Thyroid gland (tissue), 4 donors: ENCODE measurements at regions not wholly inside any gene's neighbourhood (a gene's known extent, or its start where the extent isn't known, plus 50 kb on each side); places are given as distances from the start of the nearest gene placed in this dataset.

ENCODE experiments used
- DNase-seq, 2 donors: peaks; one replicate each; pipeline ENCODE4 v3.0.0-alpha.2; 2019
- H3K27ac ChIP-seq, 3 donors: fragments of 200-600 bp; sonication (generic); 1 replicate in 2 of 3; 2 replicates in 1 of 3; pipeline ENCODE4 v1.5.1; 2016 to 2019; ENCODE audit warnings: mild to moderate bottlenecking in 1 of 3, moderate library complexity in 1 of 3
- H3K27me3 ChIP-seq: fragments of 200-600 bp; sonication (generic); one replicate; pipeline ENCODE4 v1.5.1; 2019
- H3K36me3 ChIP-seq, 2 donors: fragments of 200-600 bp; sonication (generic); one replicate each; pipeline ENCODE4 v1.5.1; 2016 to 2019
- H3K4me1 ChIP-seq, 2 donors: fragments of 200-600 bp; sonication (generic); one replicate each; pipeline ENCODE4 v1.5.1; 2017 to 2019
- H3K4me3 ChIP-seq, 3 donors: fragments of 200-600 bp; sonication (generic); replicated peaks in 1 of 3; 1 replicate in 2 of 3; 2 replicates in 1 of 3; pipeline ENCODE4 v1.5.1; 2016; ENCODE audit warnings: mild to moderate bottlenecking in 1 of 3
- H3K9me3 ChIP-seq: fragments of 200-600 bp; sonication (generic); one replicate; pipeline ENCODE4 v1.5.1; 2017
- POLR2A ChIP-seq, 2 donors: fragments of 450-650 bp; IDR thresholded peaks; one replicate each; pipeline ENCODE4 v1.6.1; 2017; ENCODE audit warnings: antibody characterized with exemption in 2 of 2, mild to moderate bottlenecking in 2 of 2, moderate library complexity in 1 of 2
- WGBS, 2 donors: methylation state at CpG; one replicate each; pipeline ENCODE4 v1.1.5; 2017; 5-methylcytosine and 5-hydroxymethylcytosine counted together
- intact Hi-C: fragments of 100-400 bp; cut with DNase I; formaldehyde crosslinking; loops from one replicate; pipeline ENCODE4 v1.15.1; 2023
- TF ChIP-seq, protein P1 (sequence below), 6 experiments: fragments of 200-600 bp in 3 of 6; fragments of 450-650 bp in 3 of 6; sonication (generic) in 3 of 6; IDR thresholded peaks; one replicate each; pipeline ENCODE4 v1.5.1; 2016 to 2019; ENCODE audit warnings: antibody characterized with exemption in 6 of 6, mild to moderate bottlenecking in 2 of 6, inconsistent platforms in 1 of 6, moderate library complexity in 1 of 6

DNA sequence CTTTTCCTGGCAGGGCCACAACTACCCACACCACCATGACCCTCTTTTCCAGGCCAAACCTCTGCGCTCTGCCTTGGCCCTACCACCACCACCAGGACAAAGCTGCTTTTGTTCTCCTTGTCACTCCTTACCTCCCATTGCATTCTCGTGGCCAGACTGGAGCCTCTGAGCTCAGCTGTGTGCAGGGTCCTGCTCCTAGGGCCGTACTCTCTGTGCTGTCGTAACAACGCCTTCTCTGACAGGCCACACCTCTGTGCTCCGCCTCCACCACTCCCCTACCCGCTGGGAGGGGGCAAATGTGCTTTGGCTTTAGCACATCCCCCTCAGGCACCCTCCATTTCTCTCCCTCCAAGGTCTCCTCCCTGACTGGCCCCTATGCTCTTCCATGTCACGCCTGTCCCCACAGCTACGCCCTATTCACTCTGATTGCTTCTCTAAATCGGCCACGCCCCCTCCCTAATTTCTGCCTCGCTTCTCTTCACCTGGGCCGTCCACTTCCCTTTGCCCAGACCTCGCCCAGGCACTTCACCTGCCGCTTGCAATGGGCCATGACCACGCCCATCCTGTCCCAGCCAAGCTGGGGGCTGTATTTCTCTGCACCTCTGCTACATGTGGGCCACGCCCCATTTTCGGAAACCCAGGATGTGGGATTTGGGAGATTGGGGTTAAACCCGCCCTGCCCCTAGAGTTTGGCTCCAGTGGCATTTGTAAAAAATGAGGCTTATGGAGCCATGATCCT is 472.3 kb downstream of the KLF12 start:
- Histone ChIP-seq H3K4me1 (no peaks in the 10 kb centered on the region), H3K27ac (no peak overlapping the region), H3K4me3 (no peak overlapping the region), H3K36me3 (no peaks in the 10 kb centered on the region), H3K27me3 (no peaks in the 10 kb centered on the region), H3K9me3 (no peaks in the 10 kb centered on the region)
- WGBS, 2 donors, result 88 to 95% methylated on average over 19 of the region's 19 CpGs
- TF ChIP-seq POLR2A (IDR thresholded peaks at IDR 0.05), result no peak
- TF ChIP-seq, protein P1, sequence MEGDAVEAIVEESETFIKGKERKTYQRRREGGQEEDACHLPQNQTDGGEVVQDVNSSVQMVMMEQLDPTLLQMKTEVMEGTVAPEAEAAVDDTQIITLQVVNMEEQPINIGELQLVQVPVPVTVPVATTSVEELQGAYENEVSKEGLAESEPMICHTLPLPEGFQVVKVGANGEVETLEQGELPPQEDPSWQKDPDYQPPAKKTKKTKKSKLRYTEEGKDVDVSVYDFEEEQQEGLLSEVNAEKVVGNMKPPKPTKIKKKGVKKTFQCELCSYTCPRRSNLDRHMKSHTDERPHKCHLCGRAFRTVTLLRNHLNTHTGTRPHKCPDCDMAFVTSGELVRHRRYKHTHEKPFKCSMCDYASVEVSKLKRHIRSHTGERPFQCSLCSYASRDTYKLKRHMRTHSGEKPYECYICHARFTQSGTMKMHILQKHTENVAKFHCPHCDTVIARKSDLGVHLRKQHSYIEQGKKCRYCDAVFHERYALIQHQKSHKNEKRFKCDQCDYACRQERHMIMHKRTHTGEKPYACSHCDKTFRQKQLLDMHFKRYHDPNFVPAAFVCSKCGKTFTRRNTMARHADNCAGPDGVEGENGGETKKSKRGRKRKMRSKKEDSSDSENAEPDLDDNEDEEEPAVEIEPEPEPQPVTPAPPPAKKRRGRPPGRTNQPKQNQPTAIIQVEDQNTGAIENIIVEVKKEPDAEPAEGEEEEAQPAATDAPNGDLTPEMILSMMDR (IDR thresholded peaks at IDR 0.05), result no peak
- intact Hi-C loops, result no loop called here
- DNase-seq, result no peak

DNA sequence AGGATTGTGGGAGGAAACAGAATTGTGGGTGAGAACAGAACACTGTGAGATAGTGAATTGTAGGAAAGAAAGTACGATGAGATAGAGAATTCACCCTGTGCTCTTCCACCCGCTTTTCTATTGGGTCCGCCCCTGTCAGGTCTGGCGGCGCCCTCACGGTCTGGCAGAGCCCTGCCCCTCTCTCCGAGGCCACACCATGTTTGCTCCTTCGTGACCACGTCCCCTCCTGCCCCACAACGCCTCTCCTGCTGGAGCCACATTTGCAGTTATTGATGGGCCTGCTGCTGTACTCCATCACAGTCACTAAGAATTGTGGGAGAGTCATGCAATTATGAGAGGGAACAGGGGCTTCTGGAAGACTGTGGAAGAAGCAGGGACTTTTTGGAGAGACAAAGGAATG is 473.1 kb downstream of the KLF12 start:
- H3K27me3 ChIP-seq, result no peaks in the 10 kb centered on the region
- TF ChIP-seq, protein P1 (IDR thresholded peaks at IDR 0.05), result no peak
- TF ChIP-seq POLR2A (IDR thresholded peaks at IDR 0.05), result no peak
- H3K4me3 ChIP-seq, result no peak overlapping the region
- no peak overlapping the region for H3K27ac ChIP-seq
- H3K9me3 ChIP-seq, result no peaks in the 10 kb centered on the region
- 96 to 97% methylated on average over 10 of the region's 10 CpGs for WGBS, 2 donors
- intact Hi-C loops, result no loop called here
- no peaks in the 10 kb centered on the region for H3K4me1 ChIP-seq
- H3K36me3 ChIP-seq, result no peaks in the 10 kb centered on the region
- DNase-seq, result no peak

DNA sequence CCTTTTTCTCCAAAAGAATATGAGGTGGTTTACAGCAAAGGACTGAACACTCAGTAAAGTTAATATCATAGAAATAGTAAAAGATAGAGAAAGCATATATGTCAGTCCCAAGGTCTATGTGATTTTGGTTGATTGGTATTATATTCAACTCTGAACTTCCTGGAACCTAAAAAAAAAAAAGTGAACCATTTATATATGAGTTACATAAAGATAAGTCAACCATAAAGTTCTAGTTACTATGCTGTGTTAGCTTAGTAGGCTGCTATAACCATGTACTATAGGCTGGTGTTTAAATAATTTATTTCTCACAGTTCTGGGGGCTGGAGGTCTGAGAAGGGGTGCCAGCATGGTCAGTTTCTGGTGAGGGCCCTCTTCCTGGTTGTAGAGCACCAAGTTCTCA is 475.6 kb downstream of the KLF12 start:
- TF ChIP-seq, protein P1 (IDR thresholded peaks at IDR 0.05), result no peak
- no peak for TF ChIP-seq POLR2A (IDR thresholded peaks at IDR 0.05)

DNA sequence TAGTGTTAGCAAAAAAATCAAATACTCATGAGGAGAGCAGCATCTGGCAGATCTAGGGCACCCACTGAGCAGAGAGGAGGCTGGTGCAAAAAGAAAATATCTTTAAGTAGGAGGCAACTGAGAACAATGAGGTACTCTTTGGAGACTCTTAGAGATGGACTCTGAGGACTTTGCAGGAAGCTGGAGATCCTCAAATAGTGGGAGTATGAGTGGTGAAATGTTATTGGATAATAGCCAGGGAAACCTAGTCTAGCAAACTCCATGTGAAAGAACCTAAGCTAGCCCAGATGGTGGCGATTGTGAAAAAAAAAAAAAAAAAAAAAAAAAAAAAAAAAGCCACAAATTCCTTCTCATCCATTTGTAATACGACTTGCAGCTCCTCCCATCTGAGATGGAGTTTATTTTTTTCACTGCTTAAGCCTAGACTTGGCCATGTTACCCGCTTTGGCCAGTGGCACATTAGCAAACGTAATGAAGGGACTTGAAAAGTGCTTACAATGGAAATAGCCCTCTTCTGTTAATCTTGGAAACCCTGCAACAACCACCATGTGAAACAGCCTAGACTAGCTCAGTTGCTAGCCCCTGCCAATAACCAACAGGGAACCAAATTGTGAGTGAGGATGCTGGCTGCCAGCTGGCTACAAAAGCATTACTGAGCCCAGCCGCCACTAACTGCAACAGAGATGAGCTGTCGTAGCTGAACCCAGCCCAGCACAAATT is 476.2 kb downstream of the KLF12 start:
- WGBS, 2 donors, result 61 to 71% methylated on average over 6 of the region's 6 CpGs

More for the DNA sequence above, 475.6 kb downstream of the KLF12 start:
- H3K4me1 ChIP-seq, result no peaks in the 10 kb centered on the region
- intact Hi-C loops, result no loop called here
- H3K27ac ChIP-seq, result no peak overlapping the region
- H3K27me3 ChIP-seq, result no peaks in the 10 kb centered on the region
- no peaks in the 10 kb centered on the region for H3K9me3 ChIP-seq
- no peak overlapping the region for H3K4me3 ChIP-seq
- no peak for DNase-seq
- no peaks in the 10 kb centered on the region for H3K36me3 ChIP-seq

More for the DNA sequence above, 476.2 kb downstream of the KLF12 start:
- TF ChIP-seq, protein P1 (IDR thresholded peaks at IDR 0.05), result no peak
- TF ChIP-seq POLR2A (IDR thresholded peaks at IDR 0.05), result no peak
- no peaks in the 10 kb centered on the region for H3K36me3 ChIP-seq
- H3K4me3 ChIP-seq, result no peak overlapping the region
- intact Hi-C loops, result no loop called here
- peak; percentile 6 to 8 for DNase-seq
- no peaks in the 10 kb centered on the region for H3K9me3 ChIP-seq
- no peaks in the 10 kb centered on the region for H3K4me1 ChIP-seq
- no peak overlapping the region for H3K27ac ChIP-seq
- H3K27me3 ChIP-seq, result no peaks in the 10 kb centered on the region
